ENCODE measurements at regions not wholly inside any gene's neighbourhood (a gene's known extent, or its start where the extent isn't known, plus 50 kb on each side); places are given as distances from the start of the nearest gene placed in this dataset.

DNA sequence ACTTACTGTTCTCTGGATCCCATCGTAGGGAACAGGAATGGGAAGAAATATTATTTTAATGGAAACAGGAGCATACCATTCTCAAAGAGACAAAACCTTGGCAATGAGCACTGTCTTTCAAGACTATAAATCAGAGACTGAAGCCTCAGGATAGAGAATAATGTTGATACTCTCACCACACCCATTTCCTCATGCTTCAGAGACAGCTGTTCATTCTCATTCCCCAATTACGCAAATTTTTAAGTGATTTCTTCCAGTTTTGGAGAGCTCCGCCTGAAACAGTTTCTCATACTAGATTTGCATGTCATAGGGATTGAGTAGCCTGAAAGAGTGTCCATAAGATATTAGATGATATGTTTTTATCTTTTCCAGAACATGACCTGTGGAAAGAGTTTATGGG lies 290.5 kb upstream of the RASA1 start:
- H3K27me3 ChIP-seq (ENCODE audit: control insufficient read depth, low read length), result peaks cover 10% of the 10 kb centered on the region; the same call in 1 of the 2 replicates
- no peaks in the 10 kb centered on the region for H3K36me3 ChIP-seq (ENCODE audit: control insufficient read depth, low read length)
- no peak for TF ChIP-seq EZH2phosphoT487 (IDR thresholded peaks at IDR 0.05; ENCODE audit: borderline replicate concordance, low read length)
- TF ChIP-seq, protein P1, sequence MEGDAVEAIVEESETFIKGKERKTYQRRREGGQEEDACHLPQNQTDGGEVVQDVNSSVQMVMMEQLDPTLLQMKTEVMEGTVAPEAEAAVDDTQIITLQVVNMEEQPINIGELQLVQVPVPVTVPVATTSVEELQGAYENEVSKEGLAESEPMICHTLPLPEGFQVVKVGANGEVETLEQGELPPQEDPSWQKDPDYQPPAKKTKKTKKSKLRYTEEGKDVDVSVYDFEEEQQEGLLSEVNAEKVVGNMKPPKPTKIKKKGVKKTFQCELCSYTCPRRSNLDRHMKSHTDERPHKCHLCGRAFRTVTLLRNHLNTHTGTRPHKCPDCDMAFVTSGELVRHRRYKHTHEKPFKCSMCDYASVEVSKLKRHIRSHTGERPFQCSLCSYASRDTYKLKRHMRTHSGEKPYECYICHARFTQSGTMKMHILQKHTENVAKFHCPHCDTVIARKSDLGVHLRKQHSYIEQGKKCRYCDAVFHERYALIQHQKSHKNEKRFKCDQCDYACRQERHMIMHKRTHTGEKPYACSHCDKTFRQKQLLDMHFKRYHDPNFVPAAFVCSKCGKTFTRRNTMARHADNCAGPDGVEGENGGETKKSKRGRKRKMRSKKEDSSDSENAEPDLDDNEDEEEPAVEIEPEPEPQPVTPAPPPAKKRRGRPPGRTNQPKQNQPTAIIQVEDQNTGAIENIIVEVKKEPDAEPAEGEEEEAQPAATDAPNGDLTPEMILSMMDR (IDR thresholded peaks at IDR 0.05; ENCODE audit: low read depth, low read length, poor library complexity, severe bottlenecking), result no peak
- H3K9me3 ChIP-seq (ENCODE audit: control insufficient read depth, insufficient read depth, low read length), result no peaks in the 10 kb centered on the region
- no peaks in the 10 kb centered on the region for H4K20me1 ChIP-seq (ENCODE audit: control insufficient read depth, insufficient read depth, low read depth, low read length)
- H3F3A ChIP-seq (ENCODE audit: control insufficient read depth, insufficient read depth), result no peaks in the 10 kb centered on the region
- no peaks in the 10 kb centered on the region for H3K9me2 ChIP-seq (replicated peaks; ENCODE audit: control insufficient read depth, low read length)
- no peak overlapping the region for H3K4me3 ChIP-seq (ENCODE audit: low read length)
- no peaks in the 10 kb centered on the region for H3K79me2 ChIP-seq (ENCODE audit: control insufficient read depth, low read length)
- H3K4me2 ChIP-seq (ENCODE audit: low read length), result no peak overlapping the region
- H3K4me1 ChIP-seq (ENCODE audit: control insufficient read depth, low read length), result no peaks in the 10 kb centered on the region
- H3K27ac ChIP-seq (ENCODE audit: low read depth, low read length), result no peak overlapping the region

DNA sequence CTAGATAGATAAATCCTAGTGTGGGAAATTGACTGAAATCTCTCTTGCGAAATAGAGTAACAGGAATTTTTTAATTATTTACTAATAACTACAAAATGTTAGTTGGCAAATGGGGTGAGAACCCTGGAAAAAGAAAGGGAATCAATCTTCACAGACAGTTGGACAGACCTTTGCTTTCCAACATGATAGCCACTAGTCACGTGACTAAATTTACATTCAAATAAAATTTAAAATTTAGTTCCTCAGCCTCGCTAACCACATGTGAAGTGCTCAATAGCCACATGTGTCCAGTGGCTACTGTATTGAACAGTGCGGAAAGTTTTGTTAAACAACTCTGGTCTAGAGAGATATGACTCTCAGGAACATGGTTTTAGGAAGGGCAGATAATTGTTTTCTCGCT lies 289.9 kb upstream of the RASA1 start:
- no peaks in the 10 kb centered on the region for H3K4me1 ChIP-seq (ENCODE audit: control insufficient read depth, low read length)

DNA sequence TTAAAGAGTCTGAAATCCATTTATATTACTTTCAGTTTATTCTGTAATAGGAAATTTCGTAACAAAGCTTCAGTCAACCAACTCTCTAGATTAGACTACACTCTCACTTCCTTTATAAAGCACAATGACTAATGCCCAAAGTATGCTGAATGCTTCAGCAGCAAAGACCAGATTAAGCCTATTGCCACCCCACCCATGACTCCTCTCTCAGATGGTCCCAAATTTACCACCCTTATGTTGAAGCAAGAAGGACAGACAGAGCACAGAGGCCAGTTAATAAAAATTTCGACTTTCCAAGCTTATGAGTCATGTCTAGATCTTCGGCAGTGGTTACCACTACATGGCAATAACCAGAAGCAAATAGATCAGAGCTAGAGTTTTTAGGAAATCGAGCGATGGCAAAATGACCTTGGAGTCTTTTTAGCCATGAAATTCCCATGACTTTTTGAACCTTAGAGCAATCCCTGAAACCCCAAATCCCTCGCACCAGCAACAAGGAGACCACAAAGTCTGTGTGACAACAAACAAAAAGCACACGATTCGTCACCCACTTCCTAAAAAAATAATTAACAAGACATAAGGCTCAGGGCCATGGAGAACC lies 287.8 kb upstream of the RASA1 start:
- no peaks in the 10 kb centered on the region for H3K36me3 ChIP-seq (ENCODE audit: control insufficient read depth, low read length)
- no peaks in the 10 kb centered on the region for H3K4me1 ChIP-seq (ENCODE audit: control insufficient read depth, low read length)
- H3K79me2 ChIP-seq (ENCODE audit: control insufficient read depth, low read length), result no peaks in the 10 kb centered on the region
- H3F3A ChIP-seq (ENCODE audit: control insufficient read depth, insufficient read depth), result no peaks in the 10 kb centered on the region
- no peak for TF ChIP-seq EZH2phosphoT487 (IDR thresholded peaks at IDR 0.05; ENCODE audit: borderline replicate concordance, low read length)
- TF ChIP-seq, protein P1 (IDR thresholded peaks at IDR 0.05; ENCODE audit: low read depth, low read length, poor library complexity, severe bottlenecking), result no peak
- H3K27ac ChIP-seq (ENCODE audit: low read depth, low read length), result no peak overlapping the region
- no peak overlapping the region for H3K4me3 ChIP-seq (ENCODE audit: low read length)
- H3K27me3 ChIP-seq (ENCODE audit: control insufficient read depth, low read length), result peaks cover 3% of the 10 kb centered on the region; the same call in 1 of the 2 replicates
- H4K20me1 ChIP-seq (ENCODE audit: control insufficient read depth, insufficient read depth, low read depth, low read length), result no peaks in the 10 kb centered on the region
- H3K9me3 ChIP-seq (ENCODE audit: control insufficient read depth, insufficient read depth, low read length), result no peaks in the 10 kb centered on the region
- H3K4me2 ChIP-seq (ENCODE audit: low read length), result no peak overlapping the region
- no peaks in the 10 kb centered on the region for H3K9me2 ChIP-seq (replicated peaks; ENCODE audit: control insufficient read depth, low read length)

More for the DNA sequence above, 289.9 kb upstream of the RASA1 start:
- Histone ChIP-seq H4K20me1 (ENCODE audit: control insufficient read depth, insufficient read depth, low read depth, low read length) (no peaks in the 10 kb centered on the region), H3F3A (ENCODE audit: control insufficient read depth, insufficient read depth) (no peaks in the 10 kb centered on the region), H3K9me2 (replicated peaks; ENCODE audit: control insufficient read depth, low read length) (no peaks in the 10 kb centered on the region), H3K9me3 (ENCODE audit: control insufficient read depth, insufficient read depth, low read length) (no peaks in the 10 kb centered on the region), H3K4me2 (ENCODE audit: low read length) (no peak overlapping the region), H3K27ac (ENCODE audit: low read depth, low read length) (no peak overlapping the region), H3K79me2 (ENCODE audit: control insufficient read depth, low read length) (no peaks in the 10 kb centered on the region), H3K27me3 (ENCODE audit: control insufficient read depth, low read length) (peaks cover 10% of the 10 kb centered on the region; the same call in 1 of the 2 replicates), H3K4me3 (ENCODE audit: low read length) (no peak overlapping the region), H3K36me3 (ENCODE audit: control insufficient read depth, low read length) (no peaks in the 10 kb centered on the region)
- TF ChIP-seq EZH2phosphoT487 (IDR thresholded peaks at IDR 0.05; ENCODE audit: borderline replicate concordance, low read length), result no peak
- TF ChIP-seq, protein P1 (IDR thresholded peaks at IDR 0.05; ENCODE audit: low read depth, low read length, poor library complexity, severe bottlenecking), result no peak
